Loucy (cell line): ENCODE measurements at regions not wholly inside any gene's neighbourhood (a gene's known extent, or its start where the extent isn't known, plus 50 kb on each side); places are given as distances from the start of the nearest gene placed in this dataset.

Source experiments
- H2AFZ ChIP-seq: fragments of 200-600 bp; sonication (generic); 2 replicates; pipeline ENCODE4 v1.6.0; 2016; ENCODE audit warnings: antibody characterized with exemption, mild to moderate bottlenecking, low read length, moderate library complexity
- H3F3A ChIP-seq: fragments of 200-600 bp; 2 replicates; pipeline ENCODE4 v1.6.0; 2016; ENCODE audit warnings: antibody characterized with exemption, low read depth, mild to moderate bottlenecking
- H3K27me3 ChIP-seq: fragments of 200-600 bp; sonication (generic); 2 replicates; pipeline ENCODE4 v1.6.1; 2014; ENCODE audit warnings: low read length, mild to moderate bottlenecking; ENCODE audit not compliant: insufficient read depth, poor library complexity, severe bottlenecking
- H3K36me3 ChIP-seq: fragments of 200-600 bp; sonication (generic); 2 replicates; pipeline ENCODE4 v1.6.1; 2016; ENCODE audit warnings: low read length; ENCODE audit not compliant: insufficient read depth
- H3K4me1 ChIP-seq: fragments of 200-600 bp; sonication (generic); 2 replicates; pipeline ENCODE4 v1.5.1; 2014; ENCODE audit warnings: low read length, mild to moderate bottlenecking; ENCODE audit not compliant: insufficient read depth, poor library complexity, severe bottlenecking
- H3K4me2 ChIP-seq: fragments of 200-600 bp; sonication (generic); 2 replicates; pipeline ENCODE4 v1.6.0; 2014; ENCODE audit warnings: antibody characterized with exemption, low read length, low read depth, mild to moderate bottlenecking; ENCODE audit not compliant: poor library complexity, severe bottlenecking
- H3K4me3 ChIP-seq: fragments of 200-600 bp; sonication (generic); 2 replicates; pipeline ENCODE4 v1.5.1; 2014; ENCODE audit warnings: low read length, mild to moderate bottlenecking, mixed read lengths; ENCODE audit not compliant: poor library complexity, severe bottlenecking
- H3K79me2 ChIP-seq: fragments of 200-600 bp; sonication (generic); 2 replicates; pipeline ENCODE4 v1.6.1; 2014; ENCODE audit warnings: low read length; ENCODE audit not compliant: insufficient read depth
- H3K9ac ChIP-seq: fragments of 200-600 bp; sonication (generic); 2 replicates; pipeline ENCODE4 v1.6.0; 2014; ENCODE audit warnings: mild to moderate bottlenecking, low read depth, low read length, moderate library complexity; ENCODE audit not compliant: poor library complexity, severe bottlenecking
- H3K9me2 ChIP-seq: fragments of 200-600 bp; sonication (generic); replicated peaks from 2 replicates; pipeline ENCODE4 v1.6.1; 2016; ENCODE audit warnings: low read depth, low read length, mixed read lengths
- H3K9me3 ChIP-seq: fragments of 200-600 bp; sonication (generic); 2 replicates; pipeline ENCODE4 v1.6.1; 2014; ENCODE audit warnings: mild to moderate bottlenecking, antibody characterized with exemption, low read length, low read depth; ENCODE audit not compliant: insufficient read depth
- H4K20me1 ChIP-seq: fragments of 200-600 bp; sonication (generic); 2 replicates; pipeline ENCODE4 v1.6.0; 2014; ENCODE audit warnings: antibody characterized with exemption, low read length, mild to moderate bottlenecking; ENCODE audit not compliant: insufficient read depth, poor library complexity, severe bottlenecking
- CTCF ChIP-seq: fragments of 200-600 bp; sonication (generic); conservative IDR thresholded peaks from 2 replicates; pipeline ENCODE4 v1.5.1; 2014; ENCODE audit warnings: mild to moderate bottlenecking, antibody characterized with exemption, low read length
- EZH2phosphoT487 ChIP-seq: fragments of 200-600 bp; IDR thresholded peaks from 2 replicates; pipeline ENCODE4 v1.6.1; 2018; ENCODE audit warnings: antibody characterized with exemption, mild to moderate bottlenecking, moderate library complexity, borderline replicate concordance

DNA sequence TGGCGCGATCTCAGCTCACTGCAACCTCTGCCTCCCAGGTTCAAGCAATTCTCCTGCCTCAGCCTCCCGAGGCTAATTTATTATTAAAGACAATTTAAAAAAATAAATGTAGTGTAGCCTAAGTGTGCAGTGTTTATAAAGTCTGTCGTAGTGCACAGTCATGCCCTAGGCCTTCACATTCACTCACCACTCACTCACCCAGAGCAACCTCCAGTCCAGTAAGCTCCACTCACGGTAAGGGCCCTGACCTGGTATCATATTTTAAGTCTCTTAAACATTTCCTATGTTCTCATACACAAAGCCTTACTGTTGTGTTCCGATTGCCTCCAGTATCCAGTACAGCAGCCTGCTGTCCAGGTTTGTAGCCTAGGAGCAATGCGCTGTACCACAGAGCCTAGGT is 168.2 kb upstream of the FOXQ1 start:
- Histone ChIP-seq H4K20me1 (no peaks in the 10 kb centered on the region), H3F3A (no peaks in the 10 kb centered on the region), H3K4me3 (no peak overlapping the region), H3K4me1 (no peaks in the 10 kb centered on the region), H2AFZ (no peak overlapping the region), H3K4me2 (no peak overlapping the region), H3K9ac (no peak overlapping the region), H3K9me3 (no peaks in the 10 kb centered on the region), H3K79me2 (no peaks in the 10 kb centered on the region), H3K27me3 (no peaks in the 10 kb centered on the region), H3K36me3 (no peaks in the 10 kb centered on the region), H3K9me2 (no peaks in the 10 kb centered on the region)
- no peak for TF ChIP-seq EZH2phosphoT487

- Histone ChIP-seq H3K9ac (no peak overlapping the region), H3K4me2 (no peak overlapping the region), H3K27me3 (no peaks in the 10 kb centered on the region), H3F3A (no peaks in the 10 kb centered on the region), H3K4me1 (no peaks in the 10 kb centered on the region), H2AFZ (no peak overlapping the region), H3K36me3 (no peaks in the 10 kb centered on the region), H3K79me2 (no peaks in the 10 kb centered on the region), H3K9me2 (no peaks in the 10 kb centered on the region), H3K4me3 (no peak overlapping the region), H3K9me3 (no peaks in the 10 kb centered on the region), H4K20me1 (no peaks in the 10 kb centered on the region)
- no peak for TF ChIP-seq CTCF
- no peak for TF ChIP-seq EZH2phosphoT487
Observed at GRCh38 chr6:1139155-1139890, 172.6 kb upstream of the FOXQ1 start.

GRCh38 chr6:1137849-1138248 is 174.0 kb upstream of the FOXQ1 start:
- Histone ChIP-seq H3K9me2 (no peaks in the 10 kb centered on the region), H3K4me3 (no peak overlapping the region), H3K79me2 (no peaks in the 10 kb centered on the region), H4K20me1 (no peaks in the 10 kb centered on the region), H3K9me3 (no peaks in the 10 kb centered on the region), H3K9ac (no peak overlapping the region), H2AFZ (no peak overlapping the region), H3F3A (no peaks in the 10 kb centered on the region), H3K4me1 (no peaks in the 10 kb centered on the region), H3K36me3 (no peaks in the 10 kb centered on the region), H3K4me2 (no peak overlapping the region), H3K27me3 (no peaks in the 10 kb centered on the region)
- no peak for TF ChIP-seq CTCF
- TF ChIP-seq EZH2phosphoT487, result no peak

GRCh38 chr6:1136827-1137226 is 175.1 kb upstream of the FOXQ1 start:
- Histone ChIP-seq H3K79me2 (no peaks in the 10 kb centered on the region), H3K4me3 (no peak overlapping the region), H3K9ac (no peak overlapping the region)

More at GRCh38 chr6:1136827-1137226, 175.1 kb upstream of the FOXQ1 start:
- Histone ChIP-seq H3K27me3 (no peaks in the 10 kb centered on the region), H3F3A (no peaks in the 10 kb centered on the region), H2AFZ (no peak overlapping the region), H4K20me1 (no peaks in the 10 kb centered on the region), H3K9me3 (no peaks in the 10 kb centered on the region), H3K4me2 (no peak overlapping the region), H3K4me1 (no peaks in the 10 kb centered on the region), H3K9me2 (no peaks in the 10 kb centered on the region), H3K36me3 (no peaks in the 10 kb centered on the region)
- TF ChIP-seq CTCF (no peak), EZH2phosphoT487 (no peak)
